ENCODE measurements at regions not wholly inside any gene's neighbourhood (a gene's known extent, or its start where the extent isn't known, plus 50 kb on each side); places are given as distances from the start of the nearest gene placed in this dataset.

DNA sequence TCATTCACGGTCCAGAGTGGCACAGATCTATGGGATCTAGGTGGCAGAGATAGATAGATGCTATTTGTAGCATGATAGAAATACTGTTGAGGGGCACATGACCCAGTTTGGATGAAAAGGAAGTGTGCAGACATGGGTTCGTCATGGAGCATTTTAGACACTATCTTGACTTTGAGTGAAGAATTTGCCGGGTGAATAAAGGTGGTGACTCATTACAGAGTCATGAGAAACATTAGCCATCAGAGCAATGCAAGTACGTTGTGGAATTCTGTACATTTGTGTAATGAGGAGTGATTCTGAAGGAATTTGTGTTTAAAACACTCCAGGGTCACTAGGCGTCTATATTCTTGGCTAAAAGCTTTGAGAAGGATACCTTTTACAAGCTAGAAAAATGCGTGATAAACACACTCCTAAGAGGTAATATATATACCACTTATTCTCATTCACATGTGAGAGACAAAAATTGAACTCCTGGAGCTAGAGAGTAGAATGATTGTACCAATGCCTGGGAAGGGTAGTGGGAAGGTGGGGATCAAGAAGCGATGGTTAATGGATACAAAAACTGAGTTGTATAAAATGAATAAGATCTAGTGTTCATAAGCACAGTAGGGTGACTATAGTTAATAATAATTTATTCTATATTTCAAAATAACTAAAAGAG is 593.7 kb upstream of the LUZP2 start:
- ATAC-seq, result no peak
- TF ChIP-seq, protein P1, sequence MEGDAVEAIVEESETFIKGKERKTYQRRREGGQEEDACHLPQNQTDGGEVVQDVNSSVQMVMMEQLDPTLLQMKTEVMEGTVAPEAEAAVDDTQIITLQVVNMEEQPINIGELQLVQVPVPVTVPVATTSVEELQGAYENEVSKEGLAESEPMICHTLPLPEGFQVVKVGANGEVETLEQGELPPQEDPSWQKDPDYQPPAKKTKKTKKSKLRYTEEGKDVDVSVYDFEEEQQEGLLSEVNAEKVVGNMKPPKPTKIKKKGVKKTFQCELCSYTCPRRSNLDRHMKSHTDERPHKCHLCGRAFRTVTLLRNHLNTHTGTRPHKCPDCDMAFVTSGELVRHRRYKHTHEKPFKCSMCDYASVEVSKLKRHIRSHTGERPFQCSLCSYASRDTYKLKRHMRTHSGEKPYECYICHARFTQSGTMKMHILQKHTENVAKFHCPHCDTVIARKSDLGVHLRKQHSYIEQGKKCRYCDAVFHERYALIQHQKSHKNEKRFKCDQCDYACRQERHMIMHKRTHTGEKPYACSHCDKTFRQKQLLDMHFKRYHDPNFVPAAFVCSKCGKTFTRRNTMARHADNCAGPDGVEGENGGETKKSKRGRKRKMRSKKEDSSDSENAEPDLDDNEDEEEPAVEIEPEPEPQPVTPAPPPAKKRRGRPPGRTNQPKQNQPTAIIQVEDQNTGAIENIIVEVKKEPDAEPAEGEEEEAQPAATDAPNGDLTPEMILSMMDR (IDR thresholded peaks at IDR 0.05), result no peak

DNA sequence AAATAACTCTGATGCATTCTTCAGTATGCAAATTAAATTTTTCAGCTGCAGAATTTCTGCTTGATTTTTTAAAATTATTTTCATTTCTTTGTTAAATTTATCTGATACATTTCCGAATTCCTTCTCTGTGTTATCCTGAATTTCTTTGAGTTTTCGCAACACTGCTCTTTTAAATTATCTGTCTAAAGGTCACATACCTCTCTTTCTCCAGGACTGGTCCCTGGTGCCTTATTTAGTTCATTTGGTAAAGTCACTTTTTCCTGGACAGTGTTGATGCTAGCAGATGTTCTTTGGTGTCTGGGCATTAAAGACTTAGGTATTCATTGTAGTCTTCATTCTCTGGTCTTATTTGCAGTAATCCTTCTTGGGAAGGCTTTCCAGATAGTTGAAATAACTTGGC is 577.4 kb upstream of the LUZP2 start:
- intact Hi-C loops (cut with DNase I, micrococcal nuclease), result no loop called here
- TF ChIP-seq, protein P1 (IDR thresholded peaks at IDR 0.05), result no peak
- Histone ChIP-seq H3K36me3 (ENCODE audit: low read depth) (no peaks in the 10 kb centered on the region), H3K4me3 (no peak overlapping the region), H3K4me1 (ENCODE audit: low read depth) (no peaks in the 10 kb centered on the region), H3K9me3 (no peaks in the 10 kb centered on the region)
- no peak for ATAC-seq
- DNase-seq, result no peak

More for the DNA sequence above, 593.7 kb upstream of the LUZP2 start:
- DNase-seq, result no peak
- intact Hi-C loops (cut with DNase I, micrococcal nuclease), result no loop called here
- H3K4me1 ChIP-seq (ENCODE audit: low read depth), result no peaks in the 10 kb centered on the region
- no peaks in the 10 kb centered on the region for H3K9me3 ChIP-seq
- H3K4me3 ChIP-seq, result no peak overlapping the region
- no peaks in the 10 kb centered on the region for H3K36me3 ChIP-seq (ENCODE audit: low read depth)

DNA sequence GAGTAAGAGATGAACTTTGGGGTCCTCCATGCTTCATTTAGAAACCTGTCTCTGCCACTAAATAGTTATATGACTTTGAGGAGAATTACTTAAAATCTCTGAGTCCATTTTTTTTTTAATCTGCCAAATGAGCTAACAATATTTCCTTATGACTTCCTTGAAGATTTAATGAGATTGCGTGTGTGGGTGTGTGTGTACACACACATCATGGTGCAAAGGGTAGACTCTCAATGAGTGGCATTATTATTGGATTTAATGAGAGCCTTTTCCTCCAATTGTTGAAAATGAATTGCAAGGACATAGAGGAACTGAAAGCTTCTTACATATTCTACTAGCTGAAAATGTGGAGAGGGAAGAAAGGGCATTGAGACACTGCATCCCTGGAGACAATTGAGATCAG is 573.5 kb upstream of the LUZP2 start:
- no peaks in the 10 kb centered on the region for H3K4me1 ChIP-seq (ENCODE audit: low read depth)
- intact Hi-C loops (cut with DNase I, micrococcal nuclease), result no loop called here
- TF ChIP-seq, protein P1 (IDR thresholded peaks at IDR 0.05), result no peak
- ATAC-seq, result peak; percentile 93
- DNase-seq, result peak in 1 of 3 donors; percentile 13
- H3K4me3 ChIP-seq, result no peak overlapping the region
- no peaks in the 10 kb centered on the region for H3K36me3 ChIP-seq (ENCODE audit: low read depth)
- no peaks in the 10 kb centered on the region for H3K9me3 ChIP-seq

DNA sequence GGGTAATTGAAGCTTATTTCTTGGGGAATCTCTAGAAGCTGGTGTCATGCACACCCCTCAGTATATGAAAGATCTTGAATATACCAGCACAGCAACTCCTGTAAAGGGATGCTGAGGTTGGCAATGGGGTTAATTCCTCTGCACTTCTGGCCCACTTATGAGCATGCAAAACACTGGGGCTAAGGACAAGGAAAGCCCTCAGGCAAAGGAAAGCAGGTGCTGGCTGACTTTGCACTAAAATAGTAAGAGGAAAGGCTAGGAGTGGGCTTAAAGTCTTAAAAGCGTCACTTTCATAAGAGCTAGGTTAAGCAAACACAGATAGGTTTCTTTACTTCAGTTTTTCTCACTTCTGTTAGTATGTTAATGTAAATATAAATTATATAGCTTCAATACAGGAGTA is 572.6 kb upstream of the LUZP2 start:
- intact Hi-C loops (cut with DNase I, micrococcal nuclease), result no loop called here
- no peaks in the 10 kb centered on the region for H3K4me1 ChIP-seq (ENCODE audit: low read depth)
- ATAC-seq, result no peak
- H3K4me3 ChIP-seq, result no peak overlapping the region
- H3K9me3 ChIP-seq, result no peaks in the 10 kb centered on the region
- TF ChIP-seq, protein P1 (IDR thresholded peaks at IDR 0.05), result no peak
- no peak for DNase-seq
- no peaks in the 10 kb centered on the region for H3K36me3 ChIP-seq (ENCODE audit: low read depth)

DNA sequence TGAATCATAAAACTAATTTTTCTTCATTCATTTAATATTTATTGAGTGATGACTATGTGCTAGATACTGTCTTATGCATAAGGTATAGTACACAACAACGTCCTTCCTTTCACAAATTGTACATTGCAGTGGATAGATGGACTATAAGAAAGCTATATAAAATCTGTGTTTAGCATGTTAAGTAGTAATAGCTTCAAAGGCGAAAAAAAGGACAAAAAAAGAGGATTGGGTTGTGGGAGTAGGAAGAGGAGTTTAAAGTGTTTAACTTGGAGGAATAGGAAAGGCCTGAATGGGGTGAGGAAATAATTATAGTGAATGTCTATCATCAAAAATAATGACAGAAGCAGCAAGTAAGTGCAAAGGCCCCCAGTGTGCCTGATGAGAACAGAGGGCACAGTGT is 565.4 kb upstream of the LUZP2 start:
- TF ChIP-seq, protein P1 (IDR thresholded peaks at IDR 0.05), result no peak
- intact Hi-C loops (cut with DNase I, micrococcal nuclease), result no loop called here
- no peak overlapping the region for H3K4me3 ChIP-seq
- no peaks in the 10 kb centered on the region for H3K4me1 ChIP-seq (ENCODE audit: low read depth)
- no peaks in the 10 kb centered on the region for H3K36me3 ChIP-seq (ENCODE audit: low read depth)
- H3K9me3 ChIP-seq, result no peaks in the 10 kb centered on the region
- ATAC-seq (no peak), DNase-seq (no peak)

DNA sequence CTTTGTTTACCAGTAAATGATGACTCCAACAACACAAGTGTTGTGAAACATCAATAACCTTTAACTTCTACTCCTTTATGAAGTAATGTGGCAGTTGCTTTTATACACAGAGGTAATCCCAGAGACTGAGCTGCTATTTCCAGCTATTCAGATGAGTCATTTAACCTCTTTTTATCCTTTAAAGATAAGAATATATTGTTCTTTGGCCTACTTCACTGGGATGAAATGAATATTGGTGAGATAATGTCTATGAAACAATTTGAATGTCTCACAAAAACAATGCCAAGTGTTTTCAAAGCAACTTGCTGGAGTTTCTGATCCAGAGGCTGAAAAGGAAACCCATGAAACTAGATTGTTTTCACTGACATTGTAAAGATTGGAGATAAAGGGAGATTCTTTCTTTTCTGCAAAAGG is 564.4 kb upstream of the LUZP2 start:
- intact Hi-C loops (cut with DNase I, micrococcal nuclease), result no loop called here
- no peaks in the 10 kb centered on the region for H3K4me1 ChIP-seq (ENCODE audit: low read depth)
- no peak for DNase-seq
- TF ChIP-seq, protein P1 (IDR thresholded peaks at IDR 0.05), result no peak
- peak; percentile 98 for ATAC-seq
- H3K9me3 ChIP-seq, result no peaks in the 10 kb centered on the region
- no peaks in the 10 kb centered on the region for H3K36me3 ChIP-seq (ENCODE audit: low read depth)
- no peak overlapping the region for H3K4me3 ChIP-seq
